ENCODE measurements at regions not wholly inside any gene's neighbourhood (a gene's known extent, or its start where the extent isn't known, plus 50 kb on each side); places are given as distances from the start of the nearest gene placed in this dataset.

GRCh38 chr5:135632798-135633197, 54.0 kb upstream of the CXCL14 start:
- H3K4me3 Mint-ChIP-seq, result no peak overlapping the region
- no peaks in the 10 kb centered on the region for H3K36me3 Mint-ChIP-seq (ENCODE audit: low read depth)
- peaks cover 5% of the 10 kb centered on the region for H3K4me1 Mint-ChIP-seq (ENCODE audit: low read depth)
- no peaks in the 10 kb centered on the region for H3K9me3 Mint-ChIP-seq
- H3K27ac Mint-ChIP-seq, result no peak overlapping the region
- intact Hi-C loops (cut with micrococcal nuclease), result no loop called here
- peaks cover 8% of the 10 kb centered on the region for H3K27me3 Mint-ChIP-seq

- Mint-ChIP-seq H3K4me3 (no peak overlapping the region), H3K27ac (no peak overlapping the region), H3K9me3 (no peaks in the 10 kb centered on the region), H3K27me3 (peaks cover 7% of the 10 kb centered on the region), H3K4me1 (ENCODE audit: low read depth) (peaks cover 5% of the 10 kb centered on the region), H3K36me3 (ENCODE audit: low read depth) (no peaks in the 10 kb centered on the region)
- intact Hi-C loops (cut with micrococcal nuclease), result no loop called here
Observed at GRCh38 chr5:135631391-135631790, 52.6 kb upstream of the CXCL14 start.

- intact Hi-C loops (cut with micrococcal nuclease), result no loop called here
- no peak overlapping the region for H3K4me3 Mint-ChIP-seq
- no peak overlapping the region for H3K27ac Mint-ChIP-seq
- H3K27me3 Mint-ChIP-seq, result peaks cover 8% of the 10 kb centered on the region
- H3K36me3 Mint-ChIP-seq (ENCODE audit: low read depth), result no peaks in the 10 kb centered on the region
- peaks cover 5% of the 10 kb centered on the region for H3K4me1 Mint-ChIP-seq (ENCODE audit: low read depth)
- H3K9me3 Mint-ChIP-seq, result no peaks in the 10 kb centered on the region
Observed at GRCh38 chr5:135629666-135630065, 50.9 kb upstream of the CXCL14 start.

GRCh38 chr5:135628771-135629563, 50.2 kb upstream of the CXCL14 start:
- Mint-ChIP-seq H3K27me3 (peaks cover 8% of the 10 kb centered on the region), H3K9me3 (no peaks in the 10 kb centered on the region), H3K4me1 (ENCODE audit: low read depth) (peaks cover 5% of the 10 kb centered on the region), H3K27ac (no peak overlapping the region), H3K36me3 (ENCODE audit: low read depth) (no peaks in the 10 kb centered on the region), H3K4me3 (no peak overlapping the region)
- intact Hi-C loops (cut with micrococcal nuclease), result no loop called here

Measured in dendritic cell treated with granulocyte-macrophage colony-stimulating factor and Interleukin-4, amounts not matched to agents 40 ng/mL and 50 ng/mL, for 4 days (primary cell).